ENCODE measurements at regions not wholly inside any gene's neighbourhood (a gene's known extent, or its start where the extent isn't known, plus 50 kb on each side); places are given as distances from the start of the nearest gene placed in this dataset.

DNA sequence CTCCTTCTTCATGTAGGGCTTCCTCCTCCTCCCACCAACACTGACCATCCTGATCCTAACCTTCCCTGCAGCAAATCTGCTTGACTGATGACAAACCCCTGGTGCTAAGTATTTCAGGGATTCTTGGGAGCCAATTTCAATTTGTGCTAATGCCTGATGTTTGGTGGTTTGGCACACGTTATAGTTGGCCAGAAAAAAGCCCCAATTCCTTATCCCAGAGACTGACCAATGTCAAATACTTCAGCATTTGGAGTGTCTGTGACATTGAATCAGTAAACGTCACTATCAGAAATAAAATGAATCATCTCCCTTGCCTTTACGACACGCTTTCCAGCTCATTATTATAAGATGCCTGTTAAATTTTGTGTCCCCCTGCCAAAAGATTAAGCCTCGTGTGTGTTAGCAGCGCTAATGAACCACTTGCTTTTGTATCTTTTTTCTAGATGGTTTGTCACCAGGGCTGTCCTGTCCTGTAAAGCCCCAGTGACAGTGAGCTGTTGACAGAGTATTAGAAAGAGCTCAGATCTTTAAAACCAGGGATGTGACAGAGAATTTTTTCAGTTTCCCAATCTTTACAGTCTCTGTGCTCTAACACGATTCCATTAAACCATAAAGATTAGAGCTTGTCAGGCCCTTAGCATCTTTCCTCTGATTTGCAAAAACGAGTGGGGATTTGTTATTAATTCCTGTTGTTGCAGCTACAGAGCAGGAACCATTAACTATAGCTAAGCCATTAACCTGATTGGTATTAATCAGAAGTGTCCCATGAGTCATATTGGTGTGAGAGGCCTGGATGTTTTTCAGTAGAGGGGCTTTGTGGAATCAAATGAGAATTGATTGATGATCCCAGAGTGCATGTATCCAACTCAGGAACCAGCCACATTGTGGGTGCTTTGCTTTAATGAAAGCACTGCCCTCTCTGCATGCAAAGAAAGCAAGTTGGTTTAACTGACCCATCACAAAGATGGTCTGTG lies 665.1 kb upstream of the PLXNA2 start:
- TF ChIP-seq, protein P1, sequence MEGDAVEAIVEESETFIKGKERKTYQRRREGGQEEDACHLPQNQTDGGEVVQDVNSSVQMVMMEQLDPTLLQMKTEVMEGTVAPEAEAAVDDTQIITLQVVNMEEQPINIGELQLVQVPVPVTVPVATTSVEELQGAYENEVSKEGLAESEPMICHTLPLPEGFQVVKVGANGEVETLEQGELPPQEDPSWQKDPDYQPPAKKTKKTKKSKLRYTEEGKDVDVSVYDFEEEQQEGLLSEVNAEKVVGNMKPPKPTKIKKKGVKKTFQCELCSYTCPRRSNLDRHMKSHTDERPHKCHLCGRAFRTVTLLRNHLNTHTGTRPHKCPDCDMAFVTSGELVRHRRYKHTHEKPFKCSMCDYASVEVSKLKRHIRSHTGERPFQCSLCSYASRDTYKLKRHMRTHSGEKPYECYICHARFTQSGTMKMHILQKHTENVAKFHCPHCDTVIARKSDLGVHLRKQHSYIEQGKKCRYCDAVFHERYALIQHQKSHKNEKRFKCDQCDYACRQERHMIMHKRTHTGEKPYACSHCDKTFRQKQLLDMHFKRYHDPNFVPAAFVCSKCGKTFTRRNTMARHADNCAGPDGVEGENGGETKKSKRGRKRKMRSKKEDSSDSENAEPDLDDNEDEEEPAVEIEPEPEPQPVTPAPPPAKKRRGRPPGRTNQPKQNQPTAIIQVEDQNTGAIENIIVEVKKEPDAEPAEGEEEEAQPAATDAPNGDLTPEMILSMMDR (conservative IDR thresholded peaks at IDR 0.05; ENCODE audit: low read depth, low read length), result no peak
- no peak overlapping the region for H3K4me3 ChIP-seq (ENCODE audit: low read depth, low read length)
- no peak for DNase-seq (ENCODE audit: low read depth)

DNA sequence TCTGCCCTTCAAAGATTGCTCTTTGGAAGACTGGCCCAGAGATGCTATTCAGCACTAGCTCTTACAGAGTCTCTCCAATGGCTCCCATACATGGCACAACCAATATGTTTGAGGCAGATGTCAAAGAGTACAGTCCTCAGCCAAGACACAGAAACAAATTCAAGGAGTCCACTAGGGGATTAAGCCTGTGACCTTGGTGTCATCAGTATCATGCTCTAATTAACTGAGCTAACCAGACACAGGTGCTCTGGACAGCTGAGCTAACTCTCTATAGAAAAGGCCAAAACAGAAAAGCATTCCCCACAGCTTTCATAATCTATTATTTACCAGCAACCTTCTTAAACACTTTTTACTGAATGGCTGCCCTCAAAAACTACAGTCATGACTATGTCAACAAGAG lies 666.0 kb upstream of the PLXNA2 start:
- no peak overlapping the region for H3K4me3 ChIP-seq (ENCODE audit: low read depth, low read length)
- DNase-seq (ENCODE audit: low read depth), result no peak
- TF ChIP-seq, protein P1 (conservative IDR thresholded peaks at IDR 0.05; ENCODE audit: low read depth, low read length), result no peak

DNA sequence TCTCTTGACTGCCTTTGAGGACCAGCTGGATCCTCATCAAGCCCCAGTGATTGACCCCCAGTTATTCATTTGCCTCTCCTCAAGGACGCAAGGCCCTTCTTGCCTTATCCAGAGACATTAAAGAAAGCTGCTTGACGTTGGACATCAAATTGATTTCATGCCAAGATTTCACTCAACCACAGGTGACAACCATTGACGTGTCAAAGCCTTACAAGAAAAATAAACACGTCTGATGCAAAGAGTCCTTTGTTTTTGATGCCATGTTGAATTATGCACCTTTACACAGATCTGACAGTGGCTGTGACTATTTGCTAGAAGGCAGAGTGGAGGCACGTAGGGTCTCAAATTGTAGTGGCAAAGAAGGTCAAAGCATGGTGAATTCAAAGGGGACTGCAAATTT lies 666.2 kb upstream of the CAMK1G start:
- no peak for DNase-seq (ENCODE audit: low read depth)
- no peak overlapping the region for H3K4me3 ChIP-seq (ENCODE audit: low read depth, low read length)
- TF ChIP-seq, protein P1 (conservative IDR thresholded peaks at IDR 0.05; ENCODE audit: low read depth, low read length), result no peak

DNA sequence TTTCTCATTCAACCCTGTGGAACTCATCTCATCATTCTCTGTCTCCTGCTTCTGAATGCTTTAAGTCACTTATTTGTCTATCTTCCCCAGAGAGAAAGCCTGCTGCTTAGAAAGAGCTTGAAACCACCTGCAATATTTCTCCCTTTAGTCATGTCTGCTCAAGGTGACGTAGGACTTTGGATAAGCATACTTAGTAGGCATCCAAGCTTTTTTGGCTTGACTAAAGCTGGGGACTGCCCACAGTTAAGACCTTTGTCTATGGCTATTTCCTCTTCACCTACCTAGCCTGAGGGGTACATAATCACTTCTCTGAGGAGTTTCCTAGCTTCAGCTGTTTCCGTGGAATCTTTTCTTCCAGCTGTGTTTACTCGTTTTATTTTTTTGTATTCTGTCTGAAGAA lies 665.8 kb upstream of the CAMK1G start:
- H3K4me3 ChIP-seq (ENCODE audit: low read depth, low read length), result no peak overlapping the region
- DNase-seq (ENCODE audit: low read depth), result no peak
- TF ChIP-seq, protein P1 (conservative IDR thresholded peaks at IDR 0.05; ENCODE audit: low read depth, low read length), result no peak

DNA sequence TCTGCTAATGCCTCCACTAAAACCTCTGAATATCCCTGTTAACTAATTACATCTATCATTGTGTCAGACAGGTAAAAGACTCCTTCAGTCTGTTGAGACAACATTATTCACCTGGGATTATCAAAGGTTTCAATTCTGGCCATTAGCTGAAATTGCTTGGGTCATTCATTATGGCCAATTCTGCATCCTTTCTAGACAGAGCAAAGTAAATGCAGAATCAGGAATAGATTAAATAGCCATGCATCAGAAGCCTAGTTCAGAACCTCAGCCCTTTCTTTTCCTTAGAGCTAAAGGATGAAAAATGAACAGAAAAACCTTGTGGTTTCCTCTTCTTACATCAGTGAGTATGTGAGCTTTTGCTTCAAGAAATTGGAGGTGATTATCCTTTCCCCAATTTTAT lies 665.4 kb upstream of the CAMK1G start:
- TF ChIP-seq, protein P1 (conservative IDR thresholded peaks at IDR 0.05; ENCODE audit: low read depth, low read length), result no peak
- no peak for DNase-seq (ENCODE audit: low read depth)
- no peak overlapping the region for H3K4me3 ChIP-seq (ENCODE audit: low read depth, low read length)

DNA sequence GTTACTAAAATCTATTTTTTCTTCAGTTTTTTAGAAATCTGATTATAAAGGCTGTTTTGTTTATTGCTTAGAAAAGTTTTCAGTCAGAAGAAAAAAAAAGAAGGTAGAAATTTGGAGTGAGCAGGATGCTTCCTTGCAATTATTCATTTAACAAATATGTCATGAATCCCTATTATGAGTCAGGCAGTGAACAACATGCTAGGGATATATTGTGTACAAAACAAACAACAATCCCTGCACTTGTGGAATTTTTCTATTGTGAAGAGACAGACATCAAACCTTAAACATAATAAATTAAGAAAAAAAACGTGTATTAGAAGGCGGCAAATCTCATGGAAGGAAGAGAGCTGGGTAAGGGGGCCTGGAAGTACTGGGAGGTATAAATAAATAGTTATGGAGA lies 664.1 kb upstream of the CAMK1G start:
- no peak overlapping the region for H3K4me3 ChIP-seq (ENCODE audit: low read depth, low read length)
- DNase-seq (ENCODE audit: low read depth), result peak; percentile 0
- TF ChIP-seq, protein P1 (conservative IDR thresholded peaks at IDR 0.05; ENCODE audit: low read depth, low read length), result no peak

DNA sequence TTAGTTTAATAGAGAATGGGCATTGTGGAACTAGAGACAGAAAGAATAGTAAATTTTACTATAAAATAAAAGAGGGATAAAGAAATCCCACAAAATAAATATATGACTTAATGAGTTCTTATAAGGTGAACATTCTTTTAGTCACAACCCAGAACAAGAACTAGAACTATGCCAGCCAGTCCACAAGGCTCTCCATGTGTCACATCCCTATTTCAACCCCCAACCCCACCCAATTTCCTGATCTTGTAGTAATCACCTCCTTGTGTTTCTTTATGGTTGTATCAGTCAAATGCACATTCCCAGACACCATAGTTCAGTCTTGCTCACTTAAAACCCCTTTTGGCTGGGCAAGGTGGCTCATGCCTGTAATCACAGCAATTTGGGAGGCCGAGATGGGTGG lies 662.3 kb upstream of the CAMK1G start:
- H3K4me3 ChIP-seq (ENCODE audit: low read depth, low read length), result no peak overlapping the region
- TF ChIP-seq, protein P1 (conservative IDR thresholded peaks at IDR 0.05; ENCODE audit: low read depth, low read length), result no peak
- DNase-seq (ENCODE audit: low read depth), result no peak
